B cell (primary cell): ENCODE measurements at regions not wholly inside any gene's neighbourhood (a gene's known extent, or its start where the extent isn't known, plus 50 kb on each side); places are given as distances from the start of the nearest gene placed in this dataset.

ENCODE experiments used
- ATAC-seq: fragments of 200-7000 bp; cut with Tn5 transposase; one replicate; pipeline ENCODE4 v1.10.0; 2021; ENCODE audit warnings: low read depth, mild to moderate bottlenecking, moderate number of reproducible peaks, moderate library complexity
- CTCF ChIA-PET: fragments of 350-600 bp; sonication (Branson Sonifier 250); formaldehyde crosslinking; loops from one replicate; lab custom pipeline; 2021; ENCODE audit warnings: antibody characterized with exemption, inconsistent platforms; lab: Charles Lee
- POLR2A ChIA-PET: fragments of 350-600 bp; sonication (Branson Sonifier 250); formaldehyde crosslinking; loops from one replicate; lab custom pipeline; 2021; ENCODE audit warnings: antibody characterized with exemption; lab: Charles Lee
- DNase-seq: peaks from one replicate; pipeline ENCODE4 v3.0.0; 2013
- H2AFZ ChIP-seq: 2 replicates; pipeline ENCODE4 v1.6.1; 2012; ENCODE audit warnings: mild to moderate bottlenecking, low read depth, low read length; ENCODE audit not compliant: insufficient read depth, poor library complexity, severe bottlenecking
- H3K27ac ChIP-seq, 2 donors: 1 replicate in 1 of 2; 2 replicates in 1 of 2; pipeline ENCODE4 v1.5.1; 2012 to 2013; ENCODE audit warnings: low read length in 2 of 2, mild to moderate bottlenecking in 2 of 2, moderate library complexity in 1 of 2
- H3K27me3 ChIP-seq, 4 experiments: fragments of 200-600 bp in 1 of 4; sonication (generic) in 1 of 4; replicated peaks in 1 of 4; 1 replicate in 2 of 4; 2 replicates in 2 of 4; pipeline versions ENCODE4 v1.6.1 to v1.7.0; 2013 to 2016; ENCODE audit warnings: low read length in 3 of 4, mild to moderate bottlenecking in 2 of 4, mixed read lengths in 1 of 4, moderate library complexity in 1 of 4; ENCODE audit not compliant: insufficient read depth in 4 of 4, control insufficient read depth in 3 of 4; ENCODE audit errors: control extremely low read depth in 1 of 4
- H3K36me3 ChIP-seq, 2 experiments: replicated peaks in 1 of 2; 1 replicate in 1 of 2; 2 replicates in 1 of 2; pipeline versions ENCODE4 v1.6.1 to v1.7.1; 2013; ENCODE audit warnings: low read length in 1 of 2; ENCODE audit not compliant: insufficient read depth in 2 of 2, control insufficient read depth in 1 of 2; ENCODE audit errors: control extremely low read depth in 1 of 2, extremely low read depth in 1 of 2
- H3K4me1 ChIP-seq, 2 donors: fragments of 200-600 bp in 1 of 2; sonication (generic) in 1 of 2; 1 replicate in 1 of 2; 2 replicates in 1 of 2; pipeline versions ENCODE4 v1.5.1 to v1.6.1; 2013 to 2017; ENCODE audit warnings: low read length in 2 of 2; ENCODE audit not compliant: control insufficient read depth in 2 of 2, insufficient read depth in 2 of 2
- H3K4me2 ChIP-seq: replicated peaks from 2 replicates; pipeline ENCODE3; 2012; ENCODE audit warnings: mild to moderate bottlenecking, low read depth, low read length; ENCODE audit not compliant: poor library complexity, severe bottlenecking
- H3K4me3 ChIP-seq, 5 experiments: fragments of 200-600 bp in 1 of 5; sonication (generic) in 1 of 5; 1 replicate in 3 of 5; 2 replicates in 2 of 5; pipeline versions ENCODE4 v1.5.1 to v1.7.0; 2011 to 2016; ENCODE audit warnings: low read length in 4 of 5, mild to moderate bottlenecking in 4 of 5, low read depth in 2 of 5, control low read depth in 1 of 5, moderate library complexity in 1 of 5; ENCODE audit not compliant: insufficient read depth in 1 of 5; ENCODE audit errors: control extremely low read depth in 1 of 5, extremely low read depth in 1 of 5
- H3K79me2 ChIP-seq: fragments of 200-600 bp; sonication (generic); one replicate; pipeline ENCODE4 v1.6.0; 2016; ENCODE audit warnings: low read length; ENCODE audit not compliant: control insufficient read depth, insufficient read depth
- H3K9ac ChIP-seq: fragments of 200-600 bp; sonication (generic); 2 replicates; pipeline ENCODE4 v1.6.1; 2017; ENCODE audit warnings: mild to moderate bottlenecking, low read length, moderate library complexity
- H3K9me3 ChIP-seq, 3 donors: one replicate each; pipeline versions ENCODE4 v1.6.1 to v1.7.1; 2013; ENCODE audit warnings: low read length in 2 of 3; ENCODE audit not compliant: control insufficient read depth in 2 of 3, insufficient read depth in 1 of 3; ENCODE audit errors: control extremely low read depth in 1 of 3
- H4K20me1 ChIP-seq: 2 replicates; pipeline ENCODE4 v1.6.0; 2012; ENCODE audit warnings: mild to moderate bottlenecking, low read length; ENCODE audit not compliant: insufficient read depth, control insufficient read depth, poor library complexity, severe bottlenecking
- H3K27ac Mint-ChIP-seq: one replicate; pipeline ENCODE4 v1.8.0; 2021; ENCODE audit warnings: mixed read lengths
- H3K27me3 Mint-ChIP-seq: one replicate; pipeline ENCODE4 v1.8.0; 2021; ENCODE audit warnings: mixed read lengths
- H3K4me1 Mint-ChIP-seq: one replicate; pipeline ENCODE4 v1.8.0; 2021; ENCODE audit warnings: mixed read lengths
- H3K4me3 Mint-ChIP-seq: one replicate; pipeline ENCODE4 v1.8.0; 2021; ENCODE audit warnings: mixed read lengths
- H3K9me3 Mint-ChIP-seq: one replicate; pipeline ENCODE4 v1.8.0; 2022; ENCODE audit warnings: mixed read lengths; ENCODE audit not compliant: insufficient read depth
- CTCF ChIP-seq: fragments of 200-600 bp; IDR thresholded peaks from one replicate; pipeline ENCODE4 v1.8.0; 2022; ENCODE audit warnings: antibody characterized with exemption, mild to moderate bottlenecking
- EZH2 ChIP-seq: IDR thresholded peaks from 2 replicates; pipeline ENCODE4 v1.6.1; 2012; ENCODE audit warnings: borderline replicate concordance, low read depth, mild to moderate bottlenecking, moderate library complexity, low read length; ENCODE audit not compliant: insufficient read depth, poor library complexity, severe bottlenecking
- WGBS: methylation state at CpG from one replicate; pipeline ENCODE4 v1.1.5; 2013; ENCODE audit warnings: missing lambda C conversion rate; ENCODE audit not compliant: insufficient coverage; 5-methylcytosine and 5-hydroxymethylcytosine counted together
- intact Hi-C: fragments of 100-400 bp; cut with micrococcal nuclease; formaldehyde crosslinking; loops from one replicate; pipeline ENCODE4 v1.10.0; 2022

GRCh38 chr4:145396581-145396980, 85.1 kb upstream of the SMAD1 start:
- WGBS = 100% methylated on average over 1 of the region's 1 CpG
- Histone ChIP-seq H3K27me3 (no peaks in the 10 kb centered on the region), H3K9me3 (peaks cover 0 to 1% (median 0%) of the 10 kb centered on the region in 3 donors), H3K36me3 (no peaks in the 10 kb centered on the region), H3K4me3 (no peak overlapping the region), H2AFZ (no peak overlapping the region), H3K27ac (no peak overlapping the region), H4K20me1 (no peaks in the 10 kb centered on the region), H3K9ac (no peak overlapping the region), H3K79me2 (no peaks in the 10 kb centered on the region), H3K4me1 (no peaks in the 10 kb centered on the region), H3K4me2 (no peak overlapping the region)
- intact Hi-C loops = no loop called here
- no peak overlapping the region for H3K4me3 Mint-ChIP-seq
- ATAC-seq (no peak), DNase-seq (no peak)
- no peaks in the 10 kb centered on the region for H3K9me3 Mint-ChIP-seq
- TF ChIP-seq CTCF = no peak
- no peak for TF ChIP-seq EZH2
- peaks cover 17% of the 10 kb centered on the region for H3K27me3 Mint-ChIP-seq
- POLR2A ChIA-PET = no interaction called here
- H3K4me1 Mint-ChIP-seq = no peaks in the 10 kb centered on the region
- no peak overlapping the region for H3K27ac Mint-ChIP-seq
- CTCF ChIA-PET = no interaction called here

- Mint-ChIP-seq H3K9me3 (no peaks in the 10 kb centered on the region), H3K4me1 (no peaks in the 10 kb centered on the region), H3K27ac (no peak overlapping the region), H3K4me3 (no peak overlapping the region), H3K27me3 (peaks cover 23% of the 10 kb centered on the region)
- H3K9ac ChIP-seq = no peak overlapping the region
- H3K4me3 ChIP-seq = no peak overlapping the region
- no peaks in the 10 kb centered on the region for H4K20me1 ChIP-seq
- no peak overlapping the region for H3K27ac ChIP-seq
- ATAC-seq (no peak), DNase-seq (no peak)
- intact Hi-C loops = no loop called here
- POLR2A ChIA-PET = no interaction called here
- H3K4me2 ChIP-seq = no peak overlapping the region
- no peak overlapping the region for H2AFZ ChIP-seq
- no peaks in the 10 kb centered on the region for H3K9me3 ChIP-seq
- no CpG with 5 or more reads among the region's 3 CpGs for WGBS
- TF ChIP-seq CTCF (no peak), EZH2 (no peak)
- H3K4me1 ChIP-seq = no peaks in the 10 kb centered on the region
- CTCF ChIA-PET = no interaction called here
- no peaks in the 10 kb centered on the region for H3K27me3 ChIP-seq
- no peaks in the 10 kb centered on the region for H3K79me2 ChIP-seq
- no peaks in the 10 kb centered on the region for H3K36me3 ChIP-seq
Measured at GRCh38 chr4:145390571-145390970, 91.1 kb upstream of the SMAD1 start.
